Activated B cell treated with CpG ODN at 0.5 μM for 24 hours (primary cell): ENCODE measurements at regions not wholly inside any gene's neighbourhood (a gene's known extent, or its start where the extent isn't known, plus 50 kb on each side); places are given as distances from the start of the nearest gene placed in this dataset.

Source experiments
- ATAC-seq: fragments of 200-7000 bp; cut with Tn5 transposase; one replicate; pipeline ENCODE4 v1.10.0; 2021; ENCODE audit warnings: low read depth, mild to moderate bottlenecking, moderate library complexity
- CTCF ChIA-PET: fragments of 350-600 bp; sonication (Branson Sonifier 250); formaldehyde crosslinking; loops from one replicate; lab custom pipeline; 2021; ENCODE audit warnings: antibody characterized with exemption; lab: Charles Lee
- POLR2A ChIA-PET: fragments of 350-600 bp; sonication (Branson Sonifier 250); formaldehyde crosslinking; loops from one replicate; lab custom pipeline; 2021; ENCODE audit warnings: antibody characterized with exemption; lab: Charles Lee
- DNase-seq: peaks from one replicate; pipeline ENCODE4 v3.0.0; 2022
- H3K27ac Mint-ChIP-seq: one replicate; pipeline ENCODE4 v1.8.0; 2020; ENCODE audit warnings: mixed read lengths
- H3K27me3 Mint-ChIP-seq: one replicate; pipeline ENCODE4 v1.8.0; 2021; ENCODE audit warnings: mixed read lengths
- H3K36me3 Mint-ChIP-seq: one replicate; pipeline ENCODE4 v1.8.0; 2021; ENCODE audit warnings: low read depth, mixed read lengths
- H3K4me1 Mint-ChIP-seq: one replicate; pipeline ENCODE4 v1.8.0; 2021; ENCODE audit warnings: mixed read lengths
- H3K4me3 Mint-ChIP-seq: one replicate; pipeline ENCODE4 v1.8.0; 2020; ENCODE audit warnings: mild to moderate bottlenecking, mixed read lengths
- H3K9me3 Mint-ChIP-seq: one replicate; pipeline ENCODE4 v1.8.0; 2020; ENCODE audit warnings: mixed read lengths
- intact Hi-C: fragments of 100-400 bp; cut with micrococcal nuclease; formaldehyde crosslinking; loops from one replicate; pipeline ENCODE4 v1.15.1; 2024
- TF ChIP-seq, protein P1 (sequence below): fragments of 200-600 bp; IDR thresholded peaks from one replicate; pipeline ENCODE4 v1.8.0; 2022; ENCODE audit warnings: antibody characterized with exemption, mild to moderate bottlenecking

GRCh38 chr19:5234412-5234811 is 106.2 kb downstream of the PTPRS start:
- TF ChIP-seq, protein P1, sequence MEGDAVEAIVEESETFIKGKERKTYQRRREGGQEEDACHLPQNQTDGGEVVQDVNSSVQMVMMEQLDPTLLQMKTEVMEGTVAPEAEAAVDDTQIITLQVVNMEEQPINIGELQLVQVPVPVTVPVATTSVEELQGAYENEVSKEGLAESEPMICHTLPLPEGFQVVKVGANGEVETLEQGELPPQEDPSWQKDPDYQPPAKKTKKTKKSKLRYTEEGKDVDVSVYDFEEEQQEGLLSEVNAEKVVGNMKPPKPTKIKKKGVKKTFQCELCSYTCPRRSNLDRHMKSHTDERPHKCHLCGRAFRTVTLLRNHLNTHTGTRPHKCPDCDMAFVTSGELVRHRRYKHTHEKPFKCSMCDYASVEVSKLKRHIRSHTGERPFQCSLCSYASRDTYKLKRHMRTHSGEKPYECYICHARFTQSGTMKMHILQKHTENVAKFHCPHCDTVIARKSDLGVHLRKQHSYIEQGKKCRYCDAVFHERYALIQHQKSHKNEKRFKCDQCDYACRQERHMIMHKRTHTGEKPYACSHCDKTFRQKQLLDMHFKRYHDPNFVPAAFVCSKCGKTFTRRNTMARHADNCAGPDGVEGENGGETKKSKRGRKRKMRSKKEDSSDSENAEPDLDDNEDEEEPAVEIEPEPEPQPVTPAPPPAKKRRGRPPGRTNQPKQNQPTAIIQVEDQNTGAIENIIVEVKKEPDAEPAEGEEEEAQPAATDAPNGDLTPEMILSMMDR, result no peak
- H3K27me3 Mint-ChIP-seq, result no peaks in the 10 kb centered on the region
- intact Hi-C loops, result no loop called here
- no peak for DNase-seq
- ChIA-PET POLR2A (no interaction called here), CTCF (no interaction called here)
- H3K4me1 Mint-ChIP-seq, result no peaks in the 10 kb centered on the region
- ATAC-seq, result no peak
- no peaks in the 10 kb centered on the region for H3K36me3 Mint-ChIP-seq
- H3K4me3 Mint-ChIP-seq, result no peak overlapping the region
- no peaks in the 10 kb centered on the region for H3K9me3 Mint-ChIP-seq
- no peak overlapping the region for H3K27ac Mint-ChIP-seq

GRCh38 chr19:5232798-5233505 is 107.7 kb downstream of the PTPRS start:
- POLR2A ChIA-PET, result no interaction called here
- Mint-ChIP-seq H3K4me1 (peaks cover 7% of the 10 kb centered on the region), H3K4me3 (no peak overlapping the region), H3K27ac (no peak overlapping the region), H3K27me3 (peaks cover 6% of the 10 kb centered on the region), H3K36me3 (no peaks in the 10 kb centered on the region), H3K9me3 (no peaks in the 10 kb centered on the region)
- ATAC-seq (no peak), DNase-seq (no peak)
- intact Hi-C loops, result no loop called here
- CTCF ChIA-PET, result no interaction called here
- TF ChIP-seq, protein P1, result no peak

DNA sequence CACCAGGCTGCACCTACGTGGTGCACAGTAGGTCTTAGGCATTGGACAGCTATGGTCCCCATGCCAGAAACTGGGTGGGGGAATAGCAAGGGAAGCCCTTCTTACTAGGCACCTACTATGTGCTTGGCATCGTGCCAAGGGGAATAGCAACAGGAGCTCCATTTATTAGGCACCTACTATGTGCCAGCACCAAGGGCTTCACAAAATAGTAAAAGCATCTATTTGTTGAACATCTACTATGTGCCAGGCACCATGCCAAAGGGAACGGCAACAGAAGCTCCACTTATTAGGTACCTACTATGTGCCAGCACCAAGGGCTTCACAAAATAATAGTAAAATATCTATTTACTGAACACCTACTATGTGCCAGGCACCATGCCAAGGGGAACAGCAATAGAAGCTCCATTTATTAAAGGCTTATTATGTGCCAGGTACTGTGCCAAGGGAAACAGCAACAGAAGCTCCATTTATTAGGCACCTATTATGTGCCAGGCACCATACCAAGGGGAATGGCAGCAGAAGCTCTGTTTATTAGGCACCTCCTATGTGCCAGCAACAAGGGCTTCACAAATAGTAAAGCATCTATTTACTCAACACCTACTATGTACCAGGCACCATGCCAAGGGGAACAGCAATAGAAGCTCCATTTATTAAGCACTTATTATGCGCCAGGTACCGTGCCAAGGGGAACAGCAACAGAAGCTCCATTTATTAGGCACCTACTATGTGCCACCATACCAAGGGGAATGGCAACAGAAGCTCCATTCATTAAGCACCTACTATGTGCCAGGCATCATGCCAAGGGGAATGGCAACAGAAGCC is 108.5 kb downstream of the PTPRS start:
- H3K36me3 Mint-ChIP-seq, result no peaks in the 10 kb centered on the region
- DNase-seq (no peak), ATAC-seq (no peak)
- CTCF ChIA-PET, result no interaction called here
- H3K27ac Mint-ChIP-seq, result no peak overlapping the region
- H3K9me3 Mint-ChIP-seq, result no peaks in the 10 kb centered on the region
- no peak overlapping the region for H3K4me3 Mint-ChIP-seq
- TF ChIP-seq, protein P1, result no peak
- intact Hi-C loops, result no loop called here
- POLR2A ChIA-PET, result interaction anchor here (0.6 kb wide), 1 partner anchor 104 kb away, joined by 4 read pairs; no protein-coding TSS in a partner anchor
- peaks cover 6% of the 10 kb centered on the region for H3K27me3 Mint-ChIP-seq
- H3K4me1 Mint-ChIP-seq, result peaks cover 7% of the 10 kb centered on the region

DNA sequence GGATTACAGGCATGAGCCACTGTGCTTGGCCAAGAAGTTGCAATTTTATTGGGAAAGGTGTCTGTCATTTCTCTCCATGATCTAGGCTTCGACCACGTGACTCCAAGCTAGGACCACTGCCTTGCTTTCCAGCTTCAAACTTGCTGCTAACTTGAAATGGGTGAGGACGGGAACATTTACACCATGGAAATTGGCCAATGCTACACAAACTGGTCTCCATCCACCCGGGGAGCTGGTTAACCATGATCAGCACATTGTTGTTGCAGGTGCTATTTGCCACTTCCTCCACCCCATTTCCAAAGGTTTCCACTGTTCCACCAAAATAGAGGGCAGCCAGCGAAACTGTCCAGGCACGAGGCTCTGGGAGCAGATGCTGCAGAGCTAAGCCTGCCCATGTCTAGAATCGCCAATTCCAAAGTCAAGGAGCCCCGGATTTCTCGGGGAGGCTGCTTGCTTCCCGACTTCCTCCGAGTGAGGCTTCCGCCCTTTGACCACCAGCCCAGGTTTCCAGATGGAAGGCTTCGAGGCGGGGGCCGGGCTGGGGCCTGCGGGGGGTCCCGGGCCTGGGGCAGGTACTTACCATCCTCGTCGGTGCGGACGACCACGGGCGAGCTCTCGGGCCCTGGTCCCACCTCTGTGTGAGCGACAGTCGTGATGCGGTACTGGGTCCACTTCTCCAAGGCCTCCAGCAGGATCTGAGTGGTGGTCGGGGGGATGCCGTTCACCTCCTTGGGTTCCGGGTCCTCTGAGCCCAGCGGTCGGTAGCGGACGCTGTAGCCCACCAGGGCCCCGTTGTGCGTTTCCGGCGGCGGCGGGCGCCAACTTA is 109.7 kb downstream of the PTPRS start:
- ChIA-PET POLR2A (no interaction called here), CTCF (no interaction called here)
- Mint-ChIP-seq H3K4me1 (peaks cover 7% of the 10 kb centered on the region), H3K36me3 (no peaks in the 10 kb centered on the region), H3K27me3 (peaks cover 6% of the 10 kb centered on the region), H3K4me3 (no peak overlapping the region), H3K9me3 (no peaks in the 10 kb centered on the region), H3K27ac (no peak overlapping the region)
- ATAC-seq (no peak), DNase-seq (no peak)
- intact Hi-C loops, result no loop called here
- TF ChIP-seq, protein P1, result no peak
